COLO668 (cell line): ENCODE measurements at regions not wholly inside any gene's neighbourhood (a gene's known extent, or its start where the extent isn't known, plus 50 kb on each side); places are given as distances from the start of the nearest gene placed in this dataset.
"Not testable (repeated sequence)": the region's sequence is repeated elsewhere in the genome, so short reads cannot be mapped to it uniquely, and the experiment has no call there.

Experiments used
- DNase-seq: peaks from one replicate; lab custom pipeline; 2025; ENCODE audit not compliant: unreplicated experiment; lab: John Stamatoyannopoulos, UW

DNA sequence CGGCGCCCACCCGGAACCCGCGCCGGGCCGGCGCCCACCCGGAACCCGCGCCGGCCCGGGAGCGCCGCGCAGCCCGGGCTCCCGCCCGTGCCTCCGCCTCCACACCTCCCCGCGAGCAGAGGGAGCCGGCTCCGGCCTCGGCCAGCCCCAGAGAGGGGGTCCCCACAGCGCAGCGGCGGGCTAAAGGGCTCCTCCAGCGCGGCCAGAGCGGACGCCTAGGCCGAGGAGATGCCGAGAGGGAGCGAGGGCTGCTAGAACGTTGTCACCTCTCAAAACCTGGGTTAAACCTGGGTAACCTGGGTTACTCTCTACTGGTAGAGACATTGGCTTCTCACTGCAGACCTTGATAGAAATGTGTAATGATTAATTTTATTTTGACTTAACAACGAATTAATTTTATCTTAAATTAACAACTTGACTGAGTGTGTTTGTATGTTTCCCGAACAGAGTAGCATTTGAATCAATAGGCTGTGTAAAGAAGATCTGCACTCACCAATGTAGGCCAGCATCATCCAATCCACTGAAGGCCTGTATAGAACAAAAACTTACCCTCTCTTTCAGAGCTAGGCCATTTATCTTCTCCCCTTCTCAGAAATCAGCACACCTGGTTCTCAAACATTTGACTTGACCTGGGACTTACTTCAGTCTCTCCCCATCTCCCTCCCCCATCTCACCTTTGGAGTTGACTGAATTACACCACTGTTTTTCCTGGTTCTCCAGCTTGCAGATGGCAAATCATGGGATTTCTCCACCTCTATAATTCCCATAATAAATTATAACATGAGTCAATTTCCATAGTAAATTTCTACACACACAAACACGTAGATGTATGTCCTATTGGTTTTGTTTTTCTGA, 242.7 kb downstream of the ASXL3 start:
- no peak for DNase-seq

DNA sequence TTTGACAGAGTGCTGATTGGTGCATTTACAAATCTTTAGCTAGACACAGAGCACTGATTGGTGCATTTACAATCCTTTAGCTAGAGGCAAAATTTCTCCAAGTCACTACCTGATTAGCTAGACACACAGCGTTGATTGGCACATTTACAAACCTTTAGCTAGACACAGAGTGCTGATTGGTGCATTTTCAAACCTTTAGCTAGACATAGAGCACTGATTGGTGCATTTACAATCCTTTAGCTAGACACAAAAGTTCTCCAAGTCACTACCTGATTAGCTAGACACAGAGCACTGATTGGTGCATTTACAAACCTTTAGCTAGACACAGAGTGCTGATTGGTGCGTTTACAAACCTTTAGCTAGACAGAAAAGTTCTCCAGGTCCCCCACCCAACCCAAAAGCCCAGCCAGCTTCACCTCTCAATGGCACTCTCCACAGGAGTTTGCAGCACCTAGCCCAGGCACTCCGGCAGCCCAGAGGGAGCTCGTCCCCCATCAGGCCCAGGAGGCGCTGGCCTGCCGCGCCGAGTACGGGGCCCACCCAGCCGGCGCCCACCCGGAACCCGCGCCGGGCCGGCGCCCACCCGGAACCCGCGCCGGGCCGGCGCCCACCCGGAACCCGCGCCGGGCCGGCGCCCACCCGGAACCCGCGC, 241.8 kb downstream of the ASXL3 start:
- not testable (repeated sequence) for DNase-seq

DNA sequence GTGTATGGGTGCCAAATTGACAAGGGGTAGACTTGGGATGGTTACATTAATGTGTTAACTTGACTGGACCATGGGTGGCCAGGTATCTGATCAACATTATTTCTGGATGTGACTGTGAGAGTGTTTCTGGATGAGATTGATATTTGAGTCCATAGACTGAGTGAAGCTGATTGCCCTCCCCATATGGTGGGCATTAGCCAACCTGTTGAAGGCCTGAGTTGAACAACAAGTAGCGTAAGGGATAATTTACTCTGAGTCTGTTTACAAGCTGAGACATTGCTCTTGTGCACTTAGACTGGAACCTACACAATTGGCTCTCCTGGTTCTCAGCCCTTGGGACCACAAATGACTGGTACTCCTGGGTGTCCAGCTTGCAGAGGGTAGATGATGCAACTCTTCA, 240.1 kb downstream of the ASXL3 start:
- DNase-seq = no peak

GRCh38 chr18:33817096-33817495, 239.1 kb downstream of the ASXL3 start:
- DNase-seq = no peak

DNA sequence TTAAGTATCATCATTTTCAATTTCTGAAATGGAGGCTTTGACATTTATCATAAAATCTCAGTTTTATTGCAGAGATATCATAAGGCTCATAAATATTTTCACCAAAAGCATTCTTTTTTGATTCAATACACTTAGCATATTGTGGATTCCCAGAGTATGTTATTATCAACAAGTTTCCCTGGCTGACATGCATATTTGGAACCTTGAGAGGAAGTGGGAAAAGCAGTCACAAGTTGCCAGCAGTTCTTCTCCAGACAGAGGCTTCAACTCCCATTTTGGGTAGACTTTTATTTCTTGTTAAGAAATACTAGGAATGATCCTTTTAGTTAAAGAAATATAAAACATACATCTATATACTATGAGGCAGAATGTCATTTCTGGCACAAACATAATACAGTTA, 236.5 kb downstream of the ASXL3 start:
- DNase-seq = no peak

DNA sequence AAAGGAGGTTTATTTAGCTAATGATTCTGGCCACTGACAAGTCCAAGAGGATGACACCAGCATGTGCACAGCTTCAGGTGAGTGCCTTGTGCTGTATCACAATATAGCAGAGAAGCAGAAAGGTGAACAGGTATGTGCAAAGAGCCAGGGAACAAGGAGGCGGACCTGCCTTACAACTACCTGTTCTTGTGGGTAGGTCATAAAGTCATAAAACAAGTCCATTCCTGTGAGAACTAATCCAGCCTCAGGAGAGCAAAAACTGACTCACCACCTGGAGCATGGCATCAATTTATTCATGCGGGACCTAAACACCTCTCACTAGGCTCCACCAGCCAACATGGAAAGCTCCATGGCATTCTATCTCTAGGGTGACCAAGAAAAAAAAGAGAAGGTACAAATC, 234.2 kb downstream of the ASXL3 start:
- no peak for DNase-seq

- DNase-seq = no peak
These were observed 227.6 kb downstream of the ASXL3 start for GRCh38 chr18:33805592-33805991.

DNA sequence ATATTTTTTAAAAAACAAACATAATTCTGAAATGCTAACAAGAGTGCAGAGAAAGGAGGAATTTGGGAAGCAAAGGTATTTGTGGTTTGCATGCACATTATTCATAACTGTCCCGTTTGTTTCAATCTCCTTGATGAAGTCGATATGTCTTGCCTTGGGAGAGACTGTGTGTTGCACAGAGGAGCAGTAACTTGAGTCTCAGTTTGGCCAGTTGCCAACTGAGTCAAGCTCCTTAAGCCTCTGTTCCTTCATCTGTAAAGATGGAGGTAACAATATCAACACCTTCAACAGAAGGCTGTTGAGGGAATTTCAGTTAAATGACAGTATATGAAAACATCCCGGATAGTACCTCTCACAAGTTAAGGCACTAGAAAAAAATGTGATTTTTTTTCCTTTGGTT, 226.2 kb downstream of the ASXL3 start:
- no peak for DNase-seq

- no peak for DNase-seq
These were observed 225.6 kb downstream of the ASXL3 start for GRCh38 chr18:33803636-33804035.

DNA sequence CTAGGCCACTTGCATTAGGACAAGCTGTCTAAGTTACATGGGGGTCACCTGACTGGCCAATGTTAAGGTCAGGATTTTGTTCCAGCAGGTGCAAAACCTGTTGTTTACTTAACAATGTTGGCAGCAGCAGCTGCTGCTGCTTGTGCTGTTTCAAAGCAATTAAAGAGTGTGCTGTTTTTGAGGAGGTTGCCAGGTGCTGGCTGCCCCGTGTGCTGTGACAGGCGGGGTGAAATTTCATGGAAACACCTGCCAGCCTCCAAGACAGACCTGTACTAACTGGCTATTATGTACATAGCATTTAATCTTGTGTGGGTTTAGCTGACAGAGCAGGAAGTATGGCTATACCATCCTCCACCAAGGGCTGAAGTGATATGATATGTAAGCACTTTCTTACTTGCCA, 224.9 kb downstream of the ASXL3 start:
- DNase-seq = peak; percentile 97
